ENCODE measurements at regions not wholly inside any gene's neighbourhood (a gene's known extent, or its start where the extent isn't known, plus 50 kb on each side); places are given as distances from the start of the nearest gene placed in this dataset.

DNA sequence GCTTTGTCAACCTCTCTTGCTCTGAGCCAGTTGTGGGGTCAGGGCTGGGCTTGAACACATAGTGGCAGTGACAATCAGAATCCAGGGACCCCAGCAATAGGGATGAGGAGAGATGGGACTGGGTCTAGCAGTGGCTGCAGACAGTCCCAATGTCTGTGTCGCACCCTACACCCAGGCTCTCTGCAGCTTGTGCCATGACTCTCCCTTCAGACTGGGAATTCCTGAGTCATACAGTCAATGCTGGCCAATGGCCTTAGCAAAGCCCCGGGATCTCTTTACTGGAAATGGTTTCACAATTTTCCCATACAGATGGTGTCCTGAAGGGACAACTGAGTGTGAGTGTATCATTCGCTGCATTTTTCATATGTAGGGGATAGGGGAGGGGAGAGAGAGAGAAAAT, 74.2 kb upstream of the CELF4 start:
- TF ChIP-seq, protein P1, sequence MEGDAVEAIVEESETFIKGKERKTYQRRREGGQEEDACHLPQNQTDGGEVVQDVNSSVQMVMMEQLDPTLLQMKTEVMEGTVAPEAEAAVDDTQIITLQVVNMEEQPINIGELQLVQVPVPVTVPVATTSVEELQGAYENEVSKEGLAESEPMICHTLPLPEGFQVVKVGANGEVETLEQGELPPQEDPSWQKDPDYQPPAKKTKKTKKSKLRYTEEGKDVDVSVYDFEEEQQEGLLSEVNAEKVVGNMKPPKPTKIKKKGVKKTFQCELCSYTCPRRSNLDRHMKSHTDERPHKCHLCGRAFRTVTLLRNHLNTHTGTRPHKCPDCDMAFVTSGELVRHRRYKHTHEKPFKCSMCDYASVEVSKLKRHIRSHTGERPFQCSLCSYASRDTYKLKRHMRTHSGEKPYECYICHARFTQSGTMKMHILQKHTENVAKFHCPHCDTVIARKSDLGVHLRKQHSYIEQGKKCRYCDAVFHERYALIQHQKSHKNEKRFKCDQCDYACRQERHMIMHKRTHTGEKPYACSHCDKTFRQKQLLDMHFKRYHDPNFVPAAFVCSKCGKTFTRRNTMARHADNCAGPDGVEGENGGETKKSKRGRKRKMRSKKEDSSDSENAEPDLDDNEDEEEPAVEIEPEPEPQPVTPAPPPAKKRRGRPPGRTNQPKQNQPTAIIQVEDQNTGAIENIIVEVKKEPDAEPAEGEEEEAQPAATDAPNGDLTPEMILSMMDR (IDR thresholded peaks at IDR 0.05; ENCODE audit: extremely low read depth in 1 of 2, insufficient read depth in 1 of 2, low read depth in 1 of 2, low read length in 2 of 2) = no peak
- no peak for TF ChIP-seq JUN (IDR thresholded peaks at IDR 0.05; ENCODE audit: borderline replicate concordance, insufficient read depth, insufficient read length, low read depth)
- TF ChIP-seq EZH2 (IDR thresholded peaks at IDR 0.05; ENCODE audit: borderline replicate concordance, low read depth, low read length, severe bottlenecking) = no peak

All from endothelial cell of umbilical vein (primary cell).